Mesendoderm (in vitro differentiated cells): ENCODE measurements at regions not wholly inside any gene's neighbourhood (a gene's known extent, or its start where the extent isn't known, plus 50 kb on each side); places are given as distances from the start of the nearest gene placed in this dataset.

Experiments
- DNase-seq: peaks from one replicate; pipeline ENCODE4 v3.0.0; 2013
- H2AK5ac ChIP-seq: 2 replicates; pipeline ENCODE4 v1.6.1; 2013; ENCODE audit warnings: low read length, inconsistent platforms
- H2BK120ac ChIP-seq: 2 replicates; pipeline ENCODE4 v1.6.1; 2013; ENCODE audit warnings: low read depth, mild to moderate bottlenecking, low read length, moderate library complexity, mixed read lengths
- H2BK15ac ChIP-seq: replicated peaks from 2 replicates; pipeline ENCODE4 v1.6.1; 2013; ENCODE audit warnings: low read depth, mild to moderate bottlenecking, moderate library complexity
- H2BK5ac ChIP-seq: 2 replicates; pipeline ENCODE4 v1.6.1; 2013; ENCODE audit warnings: low read length, inconsistent platforms
- H3K18ac ChIP-seq: 2 replicates; pipeline ENCODE4 v1.6.1; 2013; ENCODE audit warnings: mild to moderate bottlenecking, low read length, mixed read lengths
- H3K23ac ChIP-seq: one replicate; pipeline ENCODE4 v1.6.1; 2013; ENCODE audit warnings: low read length
- H3K27ac ChIP-seq: 2 replicates; pipeline ENCODE4 v1.5.1; 2013; ENCODE audit warnings: low read depth, mild to moderate bottlenecking, inconsistent platforms, low read length, moderate library complexity
- H3K27me3 ChIP-seq: 2 replicates; pipeline ENCODE4 v1.6.1; 2013; ENCODE audit warnings: low read length, control low read depth, mild to moderate bottlenecking, inconsistent platforms; ENCODE audit not compliant: insufficient read depth, poor library complexity
- H3K36me3 ChIP-seq: 2 replicates; pipeline ENCODE4 v1.6.1; 2013; ENCODE audit warnings: low read length, inconsistent platforms; ENCODE audit not compliant: control insufficient read depth, insufficient read depth
- H3K4ac ChIP-seq: one replicate; pipeline ENCODE4 v1.6.1; 2013; ENCODE audit warnings: low read depth, mild to moderate bottlenecking, low read length, moderate library complexity
- H3K4me1 ChIP-seq: 2 replicates; pipeline ENCODE4 v1.6.1; 2013; ENCODE audit warnings: low read depth, low read length, inconsistent platforms; ENCODE audit not compliant: control insufficient read depth
- H3K4me2 ChIP-seq: 2 replicates; pipeline ENCODE4 v1.6.1; 2013; ENCODE audit warnings: low read length
- H3K4me3 ChIP-seq: 2 replicates; pipeline ENCODE4 v1.5.1; 2013; ENCODE audit warnings: mild to moderate bottlenecking, low read length
- H3K56ac ChIP-seq: one replicate; pipeline ENCODE4 v1.6.1; 2013; ENCODE audit warnings: low read length
- H3K79me1 ChIP-seq: 2 replicates; pipeline ENCODE4 v1.6.1; 2013; ENCODE audit warnings: low read length, inconsistent platforms
- H3K79me2 ChIP-seq: 2 replicates; pipeline ENCODE4 v1.6.1; 2013; ENCODE audit warnings: mild to moderate bottlenecking, low read length; ENCODE audit not compliant: control insufficient read depth, insufficient read depth
- H3K9ac ChIP-seq: 2 replicates; pipeline ENCODE4 v1.6.1; 2013; ENCODE audit warnings: low read length, inconsistent platforms
- H4K5ac ChIP-seq: one replicate; pipeline ENCODE4 v1.6.1; 2013; ENCODE audit warnings: low read length
- H4K8ac ChIP-seq: one replicate; pipeline ENCODE4 v1.6.1; 2013; ENCODE audit warnings: low read depth, mild to moderate bottlenecking, control low read depth, low read length, moderate library complexity
- WGBS: extraction: QIAGEN DNeasy Blood & Tissue Kit; methylation state at CpG from one replicate; pipeline ENCODE4 v1.1.7; 2013; ENCODE audit warnings: low lambda C conversion rate, missing lambda C conversion rate; ENCODE audit not compliant: insufficient coverage; ENCODE audit errors: extremely low coverage; 5-methylcytosine and 5-hydroxymethylcytosine counted together

DNA sequence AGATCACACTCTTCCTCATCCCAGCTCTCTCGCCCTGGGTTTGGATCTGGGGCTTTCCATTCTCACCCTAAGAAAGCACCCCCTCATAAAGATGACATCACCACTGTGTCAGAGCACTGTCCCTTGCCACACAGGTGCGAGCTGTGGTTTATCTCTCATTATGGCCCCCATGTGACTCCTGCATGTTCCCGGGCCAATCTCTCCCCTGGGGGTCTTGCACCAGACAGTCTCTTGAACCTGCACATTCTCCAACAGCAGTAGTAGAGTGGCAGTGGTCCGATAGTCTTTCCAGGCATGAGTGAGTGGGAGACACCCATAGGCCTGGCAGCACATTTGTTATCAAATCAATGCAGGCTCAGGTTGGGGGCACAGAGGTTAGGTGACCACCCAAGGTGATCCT, 130.5 kb downstream of the HRH4 start:
- no peak overlapping the region for H4K5ac ChIP-seq
- no peak overlapping the region for H2BK5ac ChIP-seq
- H3K79me2 ChIP-seq: no peaks in the 10 kb centered on the region
- no peak overlapping the region for H3K9ac ChIP-seq
- no peak for DNase-seq
- H3K4me2 ChIP-seq: no peak overlapping the region
- no peak overlapping the region for H3K4ac ChIP-seq
- H4K8ac ChIP-seq: no peak overlapping the region
- no peak overlapping the region for H3K4me3 ChIP-seq
- H3K23ac ChIP-seq: no peak overlapping the region
- H2AK5ac ChIP-seq: no peak overlapping the region
- H3K27ac ChIP-seq: no peak overlapping the region
- H2BK15ac ChIP-seq: no peak overlapping the region
- no peaks in the 10 kb centered on the region for H3K4me1 ChIP-seq
- H3K27me3 ChIP-seq: no peaks in the 10 kb centered on the region
- no peak overlapping the region for H3K56ac ChIP-seq
- H3K36me3 ChIP-seq: no peaks in the 10 kb centered on the region
- no peak overlapping the region for H3K18ac ChIP-seq
- WGBS: no CpG with 5 or more reads among the region's 4 CpGs
- H2BK120ac ChIP-seq: no peak overlapping the region
- no peaks in the 10 kb centered on the region for H3K79me1 ChIP-seq

DNA sequence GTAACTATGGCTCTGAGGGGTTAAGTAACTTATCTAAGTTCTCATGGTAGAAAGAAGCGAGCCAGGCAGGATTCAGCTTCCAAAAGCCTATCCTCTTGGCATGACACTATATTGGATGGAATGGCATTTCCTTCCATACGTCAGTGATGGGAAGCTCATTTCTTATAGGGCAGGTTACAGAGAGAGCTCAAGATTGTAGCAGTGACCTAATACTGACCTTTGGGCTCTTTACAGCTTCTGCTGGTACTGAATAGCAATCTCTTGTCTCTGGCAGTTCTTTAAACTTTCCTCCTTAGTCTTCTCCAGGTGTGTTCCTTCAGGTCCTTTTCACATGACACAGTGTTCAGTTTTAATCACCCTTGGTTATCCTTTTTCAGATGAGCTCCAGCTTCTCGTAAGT, 133.0 kb downstream of the HRH4 start:
- no peak for DNase-seq
- no CpG with 5 or more reads among the region's 3 CpGs for WGBS
- Histone ChIP-seq H2BK120ac (no peak overlapping the region), H4K8ac (no peak overlapping the region), H3K27me3 (no peaks in the 10 kb centered on the region), H3K4ac (no peak overlapping the region), H3K4me3 (no peak overlapping the region), H3K4me2 (no peak overlapping the region), H3K18ac (no peak overlapping the region), H3K4me1 (no peaks in the 10 kb centered on the region), H2BK15ac (no peak overlapping the region), H3K23ac (no peak overlapping the region), H3K9ac (no peak overlapping the region), H2BK5ac (no peak overlapping the region), H3K79me2 (no peaks in the 10 kb centered on the region), H3K27ac (no peak overlapping the region), H3K56ac (no peak overlapping the region), H2AK5ac (no peak overlapping the region), H3K36me3 (no peaks in the 10 kb centered on the region), H4K5ac (no peak overlapping the region), H3K79me1 (no peaks in the 10 kb centered on the region)

DNA sequence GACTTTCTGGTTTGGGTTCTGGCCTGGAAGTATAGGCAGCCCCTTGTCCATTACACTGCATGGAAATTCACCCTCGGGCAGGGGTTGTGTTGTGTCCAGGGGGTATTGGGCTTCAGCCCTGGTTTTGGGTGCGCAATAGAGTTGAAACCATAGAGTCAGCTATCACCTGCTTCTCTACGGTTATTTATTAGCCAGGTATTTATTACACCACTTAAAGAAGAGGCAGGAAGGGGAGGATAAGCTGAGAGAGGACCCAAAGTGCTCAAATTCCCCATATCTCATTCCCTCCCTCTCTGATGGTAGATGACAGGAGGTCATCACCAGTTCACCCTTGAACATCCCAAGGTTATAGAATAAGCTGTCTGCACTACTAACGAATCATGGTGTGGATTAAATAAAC, 133.4 kb downstream of the HRH4 start:
- Histone ChIP-seq H3K4me3 (no peak overlapping the region), H2BK15ac (no peak overlapping the region), H3K27ac (no peak overlapping the region), H2BK120ac (no peak overlapping the region), H3K27me3 (no peaks in the 10 kb centered on the region), H2BK5ac (no peak overlapping the region), H3K9ac (no peak overlapping the region), H3K4ac (no peak overlapping the region), H3K79me1 (no peaks in the 10 kb centered on the region), H4K5ac (no peak overlapping the region), H2AK5ac (no peak overlapping the region), H4K8ac (no peak overlapping the region), H3K18ac (no peak overlapping the region), H3K79me2 (no peaks in the 10 kb centered on the region), H3K36me3 (no peaks in the 10 kb centered on the region), H3K4me1 (no peaks in the 10 kb centered on the region), H3K23ac (no peak overlapping the region), H3K4me2 (no peak overlapping the region), H3K56ac (no peak overlapping the region)
- no CpG with 5 or more reads among the region's 4 CpGs for WGBS
- DNase-seq: no peak

DNA sequence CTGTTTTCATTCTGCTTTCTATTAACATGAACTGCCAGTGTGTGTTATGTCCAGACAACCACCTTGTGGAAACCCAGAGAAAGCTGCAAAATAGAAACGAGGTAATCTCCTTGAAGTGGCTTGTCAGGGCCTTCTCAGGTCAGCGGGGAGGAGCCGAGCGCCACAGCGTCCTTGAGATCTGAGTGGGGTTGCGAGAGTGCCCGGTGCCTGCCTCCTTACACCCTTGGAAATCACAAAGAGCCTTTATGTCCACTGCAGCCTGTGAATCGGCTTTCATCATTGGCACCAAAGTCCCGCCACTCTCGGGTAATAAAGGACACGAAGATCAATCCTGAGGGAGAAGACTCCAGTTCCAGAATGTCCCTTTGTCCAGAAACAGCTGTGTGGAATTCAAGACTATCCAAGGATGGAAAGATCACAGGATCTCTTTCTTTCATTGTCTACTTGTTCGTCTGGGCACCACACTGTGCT, 135.2 kb downstream of the HRH4 start:
- Histone ChIP-seq H3K23ac (no peak overlapping the region), H3K36me3 (no peaks in the 10 kb centered on the region), H3K79me1 (no peaks in the 10 kb centered on the region), H3K27me3 (no peaks in the 10 kb centered on the region), H3K4ac (no peak overlapping the region), H2BK120ac (no peak overlapping the region), H3K4me1 (no peaks in the 10 kb centered on the region), H3K27ac (no peak overlapping the region), H3K4me3 (no peak overlapping the region), H2BK15ac (no peak overlapping the region), H4K5ac (no peak overlapping the region), H2AK5ac (no peak overlapping the region), H3K9ac (no peak overlapping the region), H3K79me2 (no peaks in the 10 kb centered on the region), H3K18ac (no peak overlapping the region), H4K8ac (no peak overlapping the region), H3K4me2 (no peak overlapping the region), H3K56ac (no peak overlapping the region), H2BK5ac (no peak overlapping the region)
- WGBS: no CpG with 5 or more reads among the region's 12 CpGs
- DNase-seq: no peak

- H2BK15ac ChIP-seq: no peak overlapping the region
- H4K8ac ChIP-seq: no peak overlapping the region
- no peak overlapping the region for H4K5ac ChIP-seq
- no peak overlapping the region for H2BK5ac ChIP-seq
- no peak overlapping the region for H2AK5ac ChIP-seq
- no peak overlapping the region for H3K4me2 ChIP-seq
- no peaks in the 10 kb centered on the region for H3K36me3 ChIP-seq
- no CpG with 5 or more reads among the region's 6 CpGs for WGBS
- H3K9ac ChIP-seq: no peak overlapping the region
- no peak overlapping the region for H3K56ac ChIP-seq
- no peak overlapping the region for H3K4ac ChIP-seq
- no peak overlapping the region for H2BK120ac ChIP-seq
- no peak overlapping the region for H3K23ac ChIP-seq
- no peaks in the 10 kb centered on the region for H3K4me1 ChIP-seq
- no peak overlapping the region for H3K4me3 ChIP-seq
- no peaks in the 10 kb centered on the region for H3K79me2 ChIP-seq
- H3K79me1 ChIP-seq: no peaks in the 10 kb centered on the region
- H3K27me3 ChIP-seq: no peaks in the 10 kb centered on the region
- H3K27ac ChIP-seq: no peak overlapping the region
- DNase-seq: peak; percentile 63
- no peak overlapping the region for H3K18ac ChIP-seq
Measured at GRCh38 chr18:24600076-24600654, 139.7 kb downstream of the HRH4 start.

DNA sequence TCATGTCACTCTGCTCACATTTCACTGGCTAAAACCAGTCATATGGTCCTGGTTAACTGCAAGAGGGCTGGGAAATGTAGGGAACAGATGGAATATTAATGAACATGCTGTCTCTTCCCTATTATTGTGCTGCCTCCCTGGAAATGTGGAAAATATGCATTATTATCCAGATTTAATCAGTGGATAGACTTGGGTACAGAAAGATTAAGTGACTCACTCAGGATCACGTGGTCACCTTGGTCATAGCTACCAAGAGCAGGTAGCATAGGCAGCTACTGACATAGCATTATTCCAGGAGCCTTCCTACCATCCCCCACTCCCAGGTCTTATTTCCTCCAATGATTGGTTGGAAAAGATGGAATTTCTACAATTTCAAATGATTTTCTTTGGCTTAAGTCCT, 141.1 kb downstream of the HRH4 start:
- Histone ChIP-seq H4K8ac (no peak overlapping the region), H2BK15ac (no peak overlapping the region), H3K27me3 (no peaks in the 10 kb centered on the region), H3K27ac (no peak overlapping the region), H2AK5ac (no peak overlapping the region), H2BK5ac (no peak overlapping the region), H3K18ac (no peak overlapping the region), H3K79me1 (no peaks in the 10 kb centered on the region), H3K9ac (no peak overlapping the region), H3K79me2 (no peaks in the 10 kb centered on the region), H3K23ac (no peak overlapping the region), H4K5ac (no peak overlapping the region), H3K56ac (no peak overlapping the region), H3K36me3 (no peaks in the 10 kb centered on the region), H3K4me1 (no peaks in the 10 kb centered on the region), H3K4me3 (no peak overlapping the region), H3K4ac (no peak overlapping the region), H2BK120ac (no peak overlapping the region), H3K4me2 (no peak overlapping the region)
- WGBS: no CpG with 5 or more reads among the region's 1 CpG
- DNase-seq: peak; percentile 14
